CD14-positive monocyte (primary cell): ENCODE measurements at regions not wholly inside any gene's neighbourhood (a gene's known extent, or its start where the extent isn't known, plus 50 kb on each side); places are given as distances from the start of the nearest gene placed in this dataset.

Experiments used
- DNase-seq, 3 donors: peaks; one replicate each; pipeline ENCODE4 v3.0.0-alpha.2; 2011 to 2022
- H2AFZ ChIP-seq: 2 replicates; pipeline ENCODE4 v1.6.0; 2012; ENCODE audit warnings: mild to moderate bottlenecking, low read depth, low read length, inconsistent platforms; ENCODE audit not compliant: insufficient read depth, poor library complexity, severe bottlenecking
- H3K27ac ChIP-seq, 2 donors: 1 replicate in 1 of 2; 2 replicates in 1 of 2; pipeline ENCODE4 v1.5.1; 2012 to 2013; ENCODE audit warnings: low read length in 2 of 2, control low read depth in 1 of 2, inconsistent platforms in 1 of 2, low read depth in 1 of 2, mild to moderate bottlenecking in 1 of 2
- H3K27me3 ChIP-seq, 2 donors: one replicate each; pipeline versions ENCODE4 v1.6.0 to v1.6.1; 2011 to 2013; ENCODE audit warnings: low read length in 2 of 2; ENCODE audit not compliant: control insufficient read depth in 2 of 2, insufficient read depth in 2 of 2
- H3K36me3 ChIP-seq, 2 donors: replicated peaks in 1 of 2; 1 replicate in 1 of 2; 2 replicates in 1 of 2; pipeline versions ENCODE4 v1.5.1 to v1.6.1; 2012 to 2013; ENCODE audit warnings: low read length in 2 of 2, control low read depth in 1 of 2, inconsistent platforms in 1 of 2, mild to moderate bottlenecking in 1 of 2; ENCODE audit not compliant: insufficient read depth in 2 of 2, control insufficient read depth in 1 of 2
- H3K4me1 ChIP-seq, 2 donors: 1 replicate in 1 of 2; 2 replicates in 1 of 2; pipeline versions ENCODE4 v1.5.1 to v1.6.1; 2012 to 2013; ENCODE audit warnings: low read length in 2 of 2, control low read depth in 1 of 2, inconsistent platforms in 1 of 2, mild to moderate bottlenecking in 1 of 2, moderate library complexity in 1 of 2; ENCODE audit not compliant: insufficient read depth in 2 of 2, control insufficient read depth in 1 of 2
- H3K4me2 ChIP-seq: replicated peaks from 2 replicates; pipeline ENCODE3; 2012; ENCODE audit warnings: low read length, moderate library complexity, mild to moderate bottlenecking; ENCODE audit not compliant: poor library complexity, severe bottlenecking; ENCODE audit errors: extremely low read depth
- H3K4me3 ChIP-seq, 3 experiments: fragments of 200-600 bp in 1 of 3; sonication (generic) in 1 of 3; replicated peaks in 1 of 3; 1 replicate in 2 of 3; 2 replicates in 1 of 3; pipeline ENCODE4 v1.5.1; 2011 to 2013; ENCODE audit warnings: low read length in 3 of 3, mild to moderate bottlenecking in 3 of 3, control low read depth in 2 of 3, low read depth in 2 of 3, inconsistent platforms in 1 of 3, moderate library complexity in 1 of 3
- H3K79me2 ChIP-seq: 2 replicates; pipeline ENCODE4 v1.6.0; 2012; ENCODE audit warnings: mild to moderate bottlenecking, control low read depth, inconsistent platforms, low read length, moderate library complexity; ENCODE audit not compliant: insufficient read depth
- H3K9ac ChIP-seq: 2 replicates; pipeline ENCODE4 v1.6.0; 2017; ENCODE audit warnings: low read length, mild to moderate bottlenecking; ENCODE audit not compliant: insufficient read depth, poor library complexity, severe bottlenecking
- H3K9me3 ChIP-seq, 2 donors: replicated peaks in 1 of 2; 1 replicate in 1 of 2; 2 replicates in 1 of 2; pipeline versions ENCODE4 v1.5.1 to v1.6.1; 2012 to 2013; ENCODE audit warnings: low read length in 2 of 2, control low read depth in 1 of 2; ENCODE audit not compliant: control insufficient read depth in 1 of 2, insufficient read depth in 1 of 2
- H4K20me1 ChIP-seq: 2 replicates; pipeline ENCODE4 v1.6.0; 2012; ENCODE audit warnings: mild to moderate bottlenecking, low read length, control low read depth, moderate library complexity; ENCODE audit not compliant: insufficient read depth
- H3K27ac Mint-ChIP-seq, 7 donors: one replicate each; pipeline ENCODE4 v1.8.0; 2020; ENCODE audit warnings: mild to moderate bottlenecking in 7 of 7, mixed read lengths in 7 of 7, moderate library complexity in 6 of 7, inconsistent platforms in 2 of 7
- H3K27me3 Mint-ChIP-seq, 3 donors: one replicate each; pipeline ENCODE4 v1.8.0; 2021 to 2022; ENCODE audit warnings: low read depth in 3 of 3, mild to moderate bottlenecking in 3 of 3, mixed read lengths in 3 of 3, moderate library complexity in 3 of 3, inconsistent platforms in 1 of 3
- H3K36me3 Mint-ChIP-seq, 2 donors: one replicate each; pipeline ENCODE4 v1.8.0; 2020; ENCODE audit warnings: mixed read lengths in 2 of 2, inconsistent platforms in 1 of 2, mild to moderate bottlenecking in 1 of 2
- H3K4me1 Mint-ChIP-seq: one replicate; pipeline ENCODE4 v1.8.0; 2020; ENCODE audit warnings: mild to moderate bottlenecking, mixed read lengths
- H3K4me3 Mint-ChIP-seq, 2 donors: one replicate each; pipeline ENCODE4 v1.8.0; 2020; ENCODE audit warnings: mild to moderate bottlenecking in 2 of 2, mixed read lengths in 2 of 2, moderate library complexity in 1 of 2
- H3K9me3 Mint-ChIP-seq, 7 donors: one replicate each; pipeline ENCODE4 v1.8.0; 2020 to 2022; ENCODE audit warnings: mixed read lengths in 7 of 7, mild to moderate bottlenecking in 6 of 7, moderate library complexity in 6 of 7, inconsistent platforms in 2 of 7
- CTCF ChIP-seq: fragments of 200-600 bp; IDR thresholded peaks from one replicate; pipeline ENCODE4 v1.8.0; 2022; ENCODE audit warnings: antibody characterized with exemption, mild to moderate bottlenecking
- WGBS: methylation state at CpG from one replicate; pipeline ENCODE4 v1.1.5; 2013; ENCODE audit warnings: missing lambda C conversion rate; ENCODE audit not compliant: insufficient coverage; 5-methylcytosine and 5-hydroxymethylcytosine counted together
- intact Hi-C, 2 donors: fragments of 100-400 bp; cut with micrococcal nuclease; formaldehyde crosslinking; loops; one replicate each; pipeline versions ENCODE4 v1.15.0 to v1.15.1; 2023

GRCh38 chr6:150535151-150535804 is 64.4 kb upstream of the PLEKHG1 start:
- Histone ChIP-seq H3K79me2 (no peaks in the 10 kb centered on the region), H3K27me3 (no peaks in the 10 kb centered on the region), H3K36me3 (no peaks in the 10 kb centered on the region), H4K20me1 (no peaks in the 10 kb centered on the region), H3K4me2 (no peak overlapping the region), H3K9ac (no peak overlapping the region), H3K4me3 (no peak overlapping the region), H3K9me3 (no peaks in the 10 kb centered on the region), H2AFZ (no peak overlapping the region), H3K4me1 (no peaks in the 10 kb centered on the region), H3K27ac (no peak overlapping the region)
- Mint-ChIP-seq H3K9me3 (peaks cover 0 to 10% (median 4%) of the 10 kb centered on the region in 7 donors), H3K4me3 (no peak overlapping the region), H3K4me1 (no peaks in the 10 kb centered on the region), H3K36me3 (no peaks in the 10 kb centered on the region), H3K27me3 (peaks cover 0 to 2% (median 2%) of the 10 kb centered on the region in 3 donors), H3K27ac (no peak overlapping the region)
- TF ChIP-seq CTCF = no peak
- WGBS = no CpG with 5 or more reads among the region's 4 CpGs
- intact Hi-C loops = no loop called here
- no peak for DNase-seq

- H3K4me1 Mint-ChIP-seq = no peaks in the 10 kb centered on the region
- no peak overlapping the region for H3K4me3 Mint-ChIP-seq
- no peak for TF ChIP-seq CTCF
- H3K9me3 Mint-ChIP-seq = peaks cover 0 to 10% (median 4%) of the 10 kb centered on the region in 7 donors
- H3K4me1 ChIP-seq = no peaks in the 10 kb centered on the region
- no peak for DNase-seq
- H3K36me3 Mint-ChIP-seq = no peaks in the 10 kb centered on the region
- H3K27ac Mint-ChIP-seq = no peak overlapping the region
- no peak overlapping the region for H3K9ac ChIP-seq
- H3K27me3 Mint-ChIP-seq = peaks cover under 1 to 4% (median 3%) of the 10 kb centered on the region in 3 donors
- H3K9me3 ChIP-seq = no peaks in the 10 kb centered on the region
- H4K20me1 ChIP-seq = no peaks in the 10 kb centered on the region
- no peak overlapping the region for H3K27ac ChIP-seq
- no peak overlapping the region for H3K4me3 ChIP-seq
- no peak overlapping the region for H3K4me2 ChIP-seq
- H3K27me3 ChIP-seq = no peaks in the 10 kb centered on the region
- intact Hi-C loops = no loop called here
- no CpG with 5 or more reads among the region's 1 CpG for WGBS
- H3K36me3 ChIP-seq = no peaks in the 10 kb centered on the region
- no peaks in the 10 kb centered on the region for H3K79me2 ChIP-seq
- H2AFZ ChIP-seq = no peak overlapping the region
These were observed 63.9 kb upstream of the PLEKHG1 start for GRCh38 chr6:150535818-150536220.
